Liver (tissue), 3 donors: ENCODE measurements at regions not wholly inside any gene's neighbourhood (a gene's known extent, or its start where the extent isn't known, plus 50 kb on each side); places are given as distances from the start of the nearest gene placed in this dataset.

Experiments used
- EGR1 ChIP-seq, 2 donors: IDR thresholded peaks; 2 replicates each; pipeline ENCODE4 v1.6.1; 2016 to 2018; ENCODE audit warnings: antibody characterized with exemption in 2 of 2, low read depth in 2 of 2
- FOXA1 ChIP-seq: IDR thresholded peaks from 2 replicates; pipeline ENCODE4 v1.6.1; 2016; ENCODE audit warnings: antibody characterized with exemption
- GABPA ChIP-seq, 2 donors: IDR thresholded peaks in 1 of 2; conservative IDR thresholded peaks in 1 of 2; 2 replicates each; pipeline ENCODE4 v1.6.1; 2016; ENCODE audit warnings: antibody characterized with exemption in 2 of 2, mild to moderate bottlenecking in 1 of 2, moderate library complexity in 1 of 2
- HNF4A ChIP-seq, 2 donors: conservative IDR thresholded peaks; 2 replicates each; pipeline ENCODE4 v1.6.1; 2016; ENCODE audit warnings: antibody characterized with exemption in 2 of 2, mild to moderate bottlenecking in 2 of 2
- HNF4G ChIP-seq: IDR thresholded peaks from 2 replicates; pipeline ENCODE4 v1.6.1; 2016; ENCODE audit warnings: antibody characterized with exemption
- JUND ChIP-seq, 2 donors: IDR thresholded peaks; 2 replicates each; pipeline ENCODE4 v1.6.1; 2016; ENCODE audit warnings: antibody characterized with exemption in 2 of 2
- RXRA ChIP-seq, 2 donors: IDR thresholded peaks; 2 replicates each; pipeline ENCODE4 v1.6.1; 2017 to 2018; ENCODE audit warnings: antibody characterized with exemption in 2 of 2, mild to moderate bottlenecking in 1 of 2
- TAF1 ChIP-seq: conservative IDR thresholded peaks from 2 replicates; pipeline ENCODE4 v1.6.1; 2016; ENCODE audit warnings: antibody characterized with exemption, mild to moderate bottlenecking
- TF ChIP-seq, protein P1 (sequence below): fragments of 150-350 bp; IDR thresholded peaks from 2 replicates; pipeline ENCODE4 v1.5.1; 2017; ENCODE audit warnings: improper control_type of control experiment, low read depth, low read length; ENCODE audit not compliant: missing input control
- TF ChIP-seq, protein P2 (sequence below): IDR thresholded peaks from 2 replicates; pipeline ENCODE4 v1.6.1; 2016; ENCODE audit warnings: antibody characterized with exemption
- TF ChIP-seq, protein P3 (sequence below): IDR thresholded peaks from 2 replicates; pipeline ENCODE4 v1.6.1; 2016; ENCODE audit warnings: antibody characterized with exemption
- TF ChIP-seq, protein P4 (sequence below): IDR thresholded peaks from 2 replicates; pipeline ENCODE4 v1.6.1; 2016; ENCODE audit warnings: antibody characterized with exemption
- TF ChIP-seq, protein P5 (sequence below): IDR thresholded peaks from 2 replicates; pipeline ENCODE4 v1.6.1; 2016; ENCODE audit warnings: antibody characterized with exemption, mild to moderate bottlenecking
- donor health status: healthy.
- donor health status: healthy.

DNA sequence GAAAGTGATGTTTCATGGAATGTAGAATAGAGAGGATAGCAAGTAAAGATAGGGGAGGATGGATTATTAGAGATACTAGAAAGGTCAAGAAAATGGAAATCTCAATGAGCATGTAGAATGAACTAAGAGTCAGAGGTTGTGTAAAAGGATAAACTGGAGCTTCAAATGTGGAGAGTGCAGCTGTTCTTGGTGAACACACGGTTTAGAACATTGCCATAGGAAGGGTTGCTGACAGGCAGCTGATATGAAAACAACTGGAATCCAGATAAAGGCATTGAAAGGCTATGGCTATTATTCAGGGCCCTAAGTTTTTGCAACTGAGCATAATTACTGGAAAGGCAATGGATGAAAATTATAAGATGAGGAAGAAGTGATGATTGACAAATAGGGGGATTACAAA, 239.6 kb upstream of the VEGFC start:
- TF ChIP-seq, protein P1, sequence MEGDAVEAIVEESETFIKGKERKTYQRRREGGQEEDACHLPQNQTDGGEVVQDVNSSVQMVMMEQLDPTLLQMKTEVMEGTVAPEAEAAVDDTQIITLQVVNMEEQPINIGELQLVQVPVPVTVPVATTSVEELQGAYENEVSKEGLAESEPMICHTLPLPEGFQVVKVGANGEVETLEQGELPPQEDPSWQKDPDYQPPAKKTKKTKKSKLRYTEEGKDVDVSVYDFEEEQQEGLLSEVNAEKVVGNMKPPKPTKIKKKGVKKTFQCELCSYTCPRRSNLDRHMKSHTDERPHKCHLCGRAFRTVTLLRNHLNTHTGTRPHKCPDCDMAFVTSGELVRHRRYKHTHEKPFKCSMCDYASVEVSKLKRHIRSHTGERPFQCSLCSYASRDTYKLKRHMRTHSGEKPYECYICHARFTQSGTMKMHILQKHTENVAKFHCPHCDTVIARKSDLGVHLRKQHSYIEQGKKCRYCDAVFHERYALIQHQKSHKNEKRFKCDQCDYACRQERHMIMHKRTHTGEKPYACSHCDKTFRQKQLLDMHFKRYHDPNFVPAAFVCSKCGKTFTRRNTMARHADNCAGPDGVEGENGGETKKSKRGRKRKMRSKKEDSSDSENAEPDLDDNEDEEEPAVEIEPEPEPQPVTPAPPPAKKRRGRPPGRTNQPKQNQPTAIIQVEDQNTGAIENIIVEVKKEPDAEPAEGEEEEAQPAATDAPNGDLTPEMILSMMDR, result no peak
- TF ChIP-seq TAF1 (no peak), RXRA (IDR thresholded peaks at IDR 0.05) (no peak), GABPA (IDR thresholded peaks at IDR 0.05 in 1 of 2, conservative IDR thresholded peaks at IDR 0.05 in 1 of 2) (no peak), HNF4A (conservative IDR thresholded peaks at IDR 0.05) (no peak), EGR1 (IDR thresholded peaks at IDR 0.05; ENCODE audit: low read depth in 2 of 2) (no peak), JUND (IDR thresholded peaks at IDR 0.05) (no peak), FOXA1 (no peak), HNF4G (no peak)
- TF ChIP-seq, protein P2, sequence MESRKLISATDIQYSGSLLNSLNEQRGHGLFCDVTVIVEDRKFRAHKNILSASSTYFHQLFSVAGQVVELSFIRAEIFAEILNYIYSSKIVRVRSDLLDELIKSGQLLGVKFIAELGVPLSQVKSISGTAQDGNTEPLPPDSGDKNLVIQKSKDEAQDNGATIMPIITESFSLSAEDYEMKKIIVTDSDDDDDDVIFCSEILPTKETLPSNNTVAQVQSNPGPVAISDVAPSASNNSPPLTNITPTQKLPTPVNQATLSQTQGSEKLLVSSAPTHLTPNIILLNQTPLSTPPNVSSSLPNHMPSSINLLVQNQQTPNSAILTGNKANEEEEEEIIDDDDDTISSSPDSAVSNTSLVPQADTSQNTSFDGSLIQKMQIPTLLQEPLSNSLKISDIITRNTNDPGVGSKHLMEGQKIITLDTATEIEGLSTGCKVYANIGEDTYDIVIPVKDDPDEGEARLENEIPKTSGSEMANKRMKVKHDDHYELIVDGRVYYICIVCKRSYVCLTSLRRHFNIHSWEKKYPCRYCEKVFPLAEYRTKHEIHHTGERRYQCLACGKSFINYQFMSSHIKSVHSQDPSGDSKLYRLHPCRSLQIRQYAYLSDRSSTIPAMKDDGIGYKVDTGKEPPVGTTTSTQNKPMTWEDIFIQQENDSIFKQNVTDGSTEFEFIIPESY, result no peak
- TF ChIP-seq, protein P3, sequence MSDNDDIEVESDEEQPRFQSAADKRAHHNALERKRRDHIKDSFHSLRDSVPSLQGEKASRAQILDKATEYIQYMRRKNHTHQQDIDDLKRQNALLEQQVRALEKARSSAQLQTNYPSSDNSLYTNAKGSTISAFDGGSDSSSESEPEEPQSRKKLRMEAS, result no peak
- TF ChIP-seq, protein P4, sequence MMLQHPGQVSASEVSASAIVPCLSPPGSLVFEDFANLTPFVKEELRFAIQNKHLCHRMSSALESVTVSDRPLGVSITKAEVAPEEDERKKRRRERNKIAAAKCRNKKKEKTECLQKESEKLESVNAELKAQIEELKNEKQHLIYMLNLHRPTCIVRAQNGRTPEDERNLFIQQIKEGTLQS, result no peak
- TF ChIP-seq, protein P5, sequence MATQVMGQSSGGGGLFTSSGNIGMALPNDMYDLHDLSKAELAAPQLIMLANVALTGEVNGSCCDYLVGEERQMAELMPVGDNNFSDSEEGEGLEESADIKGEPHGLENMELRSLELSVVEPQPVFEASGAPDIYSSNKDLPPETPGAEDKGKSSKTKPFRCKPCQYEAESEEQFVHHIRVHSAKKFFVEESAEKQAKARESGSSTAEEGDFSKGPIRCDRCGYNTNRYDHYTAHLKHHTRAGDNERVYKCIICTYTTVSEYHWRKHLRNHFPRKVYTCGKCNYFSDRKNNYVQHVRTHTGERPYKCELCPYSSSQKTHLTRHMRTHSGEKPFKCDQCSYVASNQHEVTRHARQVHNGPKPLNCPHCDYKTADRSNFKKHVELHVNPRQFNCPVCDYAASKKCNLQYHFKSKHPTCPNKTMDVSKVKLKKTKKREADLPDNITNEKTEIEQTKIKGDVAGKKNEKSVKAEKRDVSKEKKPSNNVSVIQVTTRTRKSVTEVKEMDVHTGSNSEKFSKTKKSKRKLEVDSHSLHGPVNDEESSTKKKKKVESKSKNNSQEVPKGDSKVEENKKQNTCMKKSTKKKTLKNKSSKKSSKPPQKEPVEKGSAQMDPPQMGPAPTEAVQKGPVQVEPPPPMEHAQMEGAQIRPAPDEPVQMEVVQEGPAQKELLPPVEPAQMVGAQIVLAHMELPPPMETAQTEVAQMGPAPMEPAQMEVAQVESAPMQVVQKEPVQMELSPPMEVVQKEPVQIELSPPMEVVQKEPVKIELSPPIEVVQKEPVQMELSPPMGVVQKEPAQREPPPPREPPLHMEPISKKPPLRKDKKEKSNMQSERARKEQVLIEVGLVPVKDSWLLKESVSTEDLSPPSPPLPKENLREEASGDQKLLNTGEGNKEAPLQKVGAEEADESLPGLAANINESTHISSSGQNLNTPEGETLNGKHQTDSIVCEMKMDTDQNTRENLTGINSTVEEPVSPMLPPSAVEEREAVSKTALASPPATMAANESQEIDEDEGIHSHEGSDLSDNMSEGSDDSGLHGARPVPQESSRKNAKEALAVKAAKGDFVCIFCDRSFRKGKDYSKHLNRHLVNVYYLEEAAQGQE, result no peak
